GM21390 (cell line): ENCODE measurements at regions not wholly inside any gene's neighbourhood (a gene's known extent, or its start where the extent isn't known, plus 50 kb on each side); places are given as distances from the start of the nearest gene placed in this dataset.
A peak's percentile ranks its signal among the peaks of the same experiment; 100 is the strongest.
"Not testable (repeated sequence)": the region's sequence is repeated elsewhere in the genome, so short reads cannot be mapped to it uniquely, and the experiment has no call there.

Experiments
- ATAC-seq: cut with Tn5 transposase; IDR thresholded peaks from one replicate; pipeline ENCODE4 v1.9.1; 2021; ENCODE audit not compliant: unreplicated experiment

DNA sequence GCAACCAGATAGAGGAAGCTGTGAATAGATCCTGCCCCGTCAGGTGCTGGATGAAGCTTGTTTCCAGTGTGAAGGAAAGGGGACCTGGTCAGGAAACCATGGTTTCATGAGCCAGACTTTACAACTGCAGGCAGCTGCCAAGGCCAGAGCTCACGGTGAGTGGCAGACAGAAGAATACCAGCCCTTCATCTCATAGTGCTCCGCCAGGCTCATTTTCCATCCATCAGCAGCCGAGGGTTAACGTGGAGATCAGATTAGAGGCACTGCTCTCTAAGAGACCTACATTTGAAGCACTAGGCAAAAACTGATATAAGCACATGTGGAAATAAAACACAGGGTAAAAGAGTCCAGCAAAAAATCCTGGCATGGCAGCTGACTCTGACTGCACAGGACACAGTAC lies 172.4 kb downstream of the CD24 start:
- no peak for ATAC-seq

DNA sequence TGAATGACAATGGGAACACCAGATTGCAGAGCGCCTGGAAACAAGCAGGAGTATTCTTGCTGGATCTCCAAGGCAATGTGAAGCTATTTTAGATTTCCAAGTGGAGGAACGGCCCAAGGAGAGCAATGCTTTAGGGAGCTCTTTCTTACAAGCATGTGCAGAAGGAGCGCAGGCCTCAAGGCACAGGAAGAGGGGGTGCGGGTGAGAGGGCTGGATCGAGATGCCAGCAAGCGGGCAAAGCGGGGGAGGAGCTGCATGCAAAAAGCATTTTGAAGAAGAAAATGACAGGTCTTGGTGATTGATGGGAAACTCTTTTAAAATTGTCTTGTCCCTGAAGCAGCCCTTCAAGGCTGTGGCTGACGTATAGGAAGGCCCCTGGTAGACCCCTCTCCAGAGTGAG lies 171.9 kb downstream of the QRSL1 start:
- no peak for ATAC-seq

DNA sequence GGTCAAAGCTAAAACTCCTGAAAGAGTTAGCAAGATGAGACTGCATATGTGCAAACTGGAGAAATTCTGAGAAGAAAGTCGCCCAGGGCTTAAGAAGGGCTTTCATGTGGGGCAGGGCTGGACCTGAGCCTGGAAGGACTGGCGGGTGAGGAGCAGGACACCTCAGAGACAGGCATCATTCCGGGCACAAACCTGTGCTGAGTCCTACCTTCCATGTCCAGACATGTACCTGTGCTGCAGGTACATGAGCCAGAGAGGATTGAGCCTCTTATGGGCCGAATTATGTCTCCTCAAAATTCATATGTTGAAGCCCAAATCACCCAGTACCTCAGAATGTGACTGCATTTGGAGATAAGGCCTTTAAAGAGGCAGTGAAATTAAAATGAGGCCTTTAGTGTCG lies 171.0 kb downstream of the QRSL1 start:
- ATAC-seq: no peak

- peak; percentile 63 for ATAC-seq
These were observed 169.9 kb downstream of the QRSL1 start for GRCh38 chr6:106799031-106799894.

- no peak for ATAC-seq
These were observed 167.8 kb downstream of the QRSL1 start for GRCh38 chr6:106797186-106797585.

DNA sequence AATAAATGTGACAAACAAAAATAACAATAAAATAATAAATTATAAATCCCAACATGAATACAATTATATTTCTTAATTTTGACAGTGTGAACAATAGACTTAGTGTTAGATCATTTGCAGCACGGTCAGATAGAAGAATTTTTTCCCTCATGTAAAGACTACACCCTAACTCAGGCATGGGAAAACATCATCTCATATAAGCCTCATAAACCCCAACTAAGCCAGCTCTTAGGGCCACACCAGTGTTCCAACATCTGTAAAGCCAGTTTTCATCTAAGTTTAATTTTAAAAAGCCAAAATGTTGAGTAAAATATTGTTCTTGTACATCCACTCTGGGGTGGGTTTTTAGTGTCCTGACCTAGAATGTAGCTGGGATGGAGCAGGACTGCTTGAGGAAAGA lies 167.4 kb downstream of the QRSL1 start:
- no peak for ATAC-seq

- ATAC-seq: no peak
These were observed 164.8 kb downstream of the QRSL1 start for GRCh38 chr6:106794129-106794528.

GRCh38 chr6:106792536-106793236 lies 163.3 kb downstream of the QRSL1 start:
- no peak for ATAC-seq

DNA sequence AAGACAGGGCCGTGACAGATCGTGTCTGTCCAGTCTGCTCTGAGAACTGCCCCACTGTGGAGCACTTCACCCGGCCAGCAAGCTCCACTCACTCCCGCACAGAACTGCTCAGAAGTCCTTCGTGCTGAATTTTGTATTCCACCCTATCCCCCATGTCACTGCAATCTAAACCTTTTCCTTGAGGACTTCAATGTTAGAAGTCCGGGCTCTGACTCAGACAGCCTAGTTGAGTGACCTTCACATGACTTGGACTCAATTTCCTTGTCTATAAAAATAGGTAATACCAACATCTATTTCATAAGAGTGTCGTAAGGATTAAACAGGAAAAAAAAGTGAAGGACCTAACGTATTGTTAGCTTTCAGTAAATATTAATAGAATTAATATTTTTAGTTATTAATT lies 161.6 kb downstream of the QRSL1 start:
- no peak for ATAC-seq

- ATAC-seq: no peak
These were observed 160.9 kb downstream of the QRSL1 start for GRCh38 chr6:106790149-106790770.

DNA sequence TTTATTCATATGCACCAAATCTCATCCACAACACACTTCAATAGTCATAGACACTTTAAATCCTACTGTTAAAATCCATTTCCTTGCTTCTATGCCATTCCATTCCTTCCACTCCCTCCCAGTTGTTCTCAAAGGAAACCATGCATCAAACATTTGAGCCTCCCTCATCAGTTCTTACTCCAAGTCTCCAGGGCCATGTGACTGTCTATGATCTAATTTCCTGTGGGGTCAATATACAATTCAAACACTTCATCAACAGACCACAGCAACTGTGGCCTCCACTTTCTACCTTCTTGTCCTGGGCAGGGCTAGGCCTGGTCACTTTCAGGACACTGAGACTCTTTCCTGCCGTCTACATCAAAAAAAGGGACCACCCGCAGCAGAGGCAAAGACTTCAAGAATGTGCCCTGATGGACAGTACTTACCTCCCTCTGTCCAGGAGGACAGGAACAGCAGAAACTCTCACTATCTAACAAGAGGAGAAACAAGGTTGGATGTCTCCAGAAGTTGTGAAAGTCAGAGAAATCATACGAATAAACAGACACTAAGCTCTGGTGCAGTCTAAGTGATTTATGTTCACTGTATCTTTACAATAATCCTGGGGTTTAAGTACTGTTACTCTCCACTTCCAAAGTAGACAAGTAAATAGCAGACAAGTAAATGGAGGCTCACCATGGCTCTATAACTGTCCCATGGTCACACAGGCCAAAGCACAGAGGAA lies 160.2 kb downstream of the QRSL1 start:
- no peak for ATAC-seq

DNA sequence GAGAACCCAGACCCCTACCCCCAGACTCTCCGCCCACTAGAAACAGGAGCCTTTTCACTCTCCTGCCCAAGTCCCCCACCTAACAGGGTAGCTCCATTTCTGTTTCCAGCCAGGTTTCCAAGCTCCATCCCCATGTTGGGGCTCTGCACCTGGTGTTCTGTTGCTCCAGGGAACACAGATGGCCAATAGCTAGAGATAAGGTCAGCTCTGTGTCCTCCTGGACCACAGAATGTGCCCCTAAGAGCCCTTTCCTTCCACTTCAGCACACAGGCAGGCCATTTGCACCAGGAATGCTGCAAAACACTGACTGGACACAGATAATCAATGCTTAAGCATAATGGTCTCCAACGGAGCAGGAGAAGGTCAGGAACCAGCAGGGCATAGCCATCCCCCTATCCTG lies 159.4 kb downstream of the QRSL1 start:
- ATAC-seq: no peak

GRCh38 chr6:106787327-106788196 lies 158.2 kb downstream of the QRSL1 start:
- no peak for ATAC-seq

- ATAC-seq: no peak
These were observed 155.9 kb downstream of the QRSL1 start for GRCh38 chr6:106785298-106785697.

GRCh38 chr6:106783640-106784566 lies 154.5 kb downstream of the QRSL1 start:
- no peak for ATAC-seq

GRCh38 chr6:106782536-106783285 lies 153.3 kb downstream of the QRSL1 start:
- ATAC-seq: no peak

DNA sequence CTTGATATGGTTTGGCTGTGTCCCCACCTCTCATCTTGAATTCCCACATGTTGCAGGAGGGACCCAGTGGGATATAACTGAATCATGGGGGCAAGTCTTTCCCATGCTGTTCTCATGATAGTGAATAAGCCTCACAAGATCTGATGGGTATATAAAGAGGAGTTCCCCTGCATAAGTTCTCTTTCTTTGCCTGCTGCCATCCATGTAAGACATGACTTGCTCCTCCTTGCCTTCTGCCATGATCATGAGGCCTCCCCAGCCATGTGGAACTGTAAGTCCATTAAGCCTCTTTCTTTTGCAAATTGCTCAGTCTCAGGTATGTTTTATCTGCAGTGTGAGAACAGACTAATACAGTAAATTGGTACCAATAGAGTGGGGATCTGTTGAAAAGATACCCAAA lies 150.2 kb downstream of the QRSL1 start:
- ATAC-seq: not testable (repeated sequence)

DNA sequence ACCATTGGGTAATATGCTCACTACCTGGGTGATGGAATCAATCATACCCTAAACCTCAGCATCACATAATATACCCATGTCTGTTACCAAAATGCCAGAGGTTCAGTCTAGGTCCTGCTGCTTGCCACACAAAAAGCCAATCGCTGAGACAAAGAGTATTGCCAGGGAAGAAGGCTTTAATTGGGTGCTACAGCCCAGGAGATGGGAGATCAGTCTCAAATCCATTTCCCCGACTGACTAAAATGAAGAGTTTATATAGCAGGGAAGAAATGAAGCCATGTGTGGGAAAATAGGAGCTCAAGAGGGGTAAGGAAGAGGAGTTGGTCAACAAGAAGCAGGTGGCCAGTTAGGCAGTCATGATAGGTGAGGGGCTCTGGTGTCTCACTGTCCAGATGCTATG lies 149.6 kb downstream of the QRSL1 start:
- no peak for ATAC-seq
